SK-N-SH (cell line): ENCODE measurements at regions not wholly inside any gene's neighbourhood (a gene's known extent, or its start where the extent isn't known, plus 50 kb on each side); places are given as distances from the start of the nearest gene placed in this dataset.

Source experiments
- CTCF ChIA-PET: fragments of 300-600, 350-600 bp; formaldehyde crosslinking; extraction: SDS; loops from one replicate; lab custom pipeline; 2021; lab: Yijun Ruan, JAX
- POLR2A ChIA-PET: fragments of 350-600 bp; sonication (Branson Sonifier 250); formaldehyde crosslinking; extraction: SDS; loops from one replicate; lab custom pipeline; 2020; ENCODE audit warnings: antibody characterized with exemption, inconsistent platforms; lab: Yijun Ruan, JAX
- DNase-seq: peaks from one replicate; pipeline ENCODE4 v3.0.0; 2012
- H2AFZ ChIP-seq: fragments of 200-600 bp; sonication (generic); 2 replicates; pipeline ENCODE4 v1.8.1; 2016; ENCODE audit warnings: antibody characterized with exemption, mild to moderate bottlenecking, low read depth
- H3F3A ChIP-seq: fragments of 200-600 bp; sonication (generic); replicated peaks from 2 replicates; pipeline ENCODE3; 2016; ENCODE audit warnings: antibody characterized with exemption, mild to moderate bottlenecking; ENCODE audit not compliant: insufficient read depth
- H3K27ac ChIP-seq, 2 experiments: fragments of 200-500 bp in 1 of 2; fragments of 200-600 bp in 1 of 2; sonication (Bioruptor generic) in 1 of 2; sonication (generic), shearing (Covaris generic) in 1 of 2; 2 replicates each; pipeline versions ENCODE4 v1.5.1 to v1.6.1; 2014 to 2016; ENCODE audit warnings: low read depth in 2 of 2, inconsistent platforms in 1 of 2, low read length in 1 of 2, mild to moderate bottlenecking in 1 of 2, mixed read lengths in 1 of 2
- H3K27me3 ChIP-seq: fragments of 200-600 bp; sonication (generic), shearing (Covaris generic); 2 replicates; pipeline ENCODE4 v1.6.1; 2016; ENCODE audit warnings: mixed run types; ENCODE audit not compliant: insufficient read depth
- H3K36me3 ChIP-seq, 2 experiments: fragments of 200-500 bp in 1 of 2; fragments of 200-600 bp in 1 of 2; sonication (Bioruptor generic) in 1 of 2; sonication (generic) in 1 of 2; replicated peaks in 1 of 2; 2 replicates each; pipeline versions ENCODE3 to v1.5.1; 2014 to 2016; ENCODE audit warnings: low read length in 1 of 2, mild to moderate bottlenecking in 1 of 2; ENCODE audit not compliant: insufficient read depth in 2 of 2, control insufficient read depth in 1 of 2
- H3K4me1 ChIP-seq, 2 experiments: fragments of 200-500 bp in 1 of 2; fragments of 200-600 bp in 1 of 2; sonication (Bioruptor generic) in 1 of 2; sonication (generic), shearing (Covaris generic) in 1 of 2; 2 replicates each; pipeline versions ENCODE4 v1.5.1 to v1.6.1; 2014 to 2016; ENCODE audit warnings: low read depth in 1 of 2, low read length in 1 of 2, mixed run types in 1 of 2; ENCODE audit not compliant: insufficient read depth in 2 of 2, control insufficient read depth in 1 of 2
- H3K4me2 ChIP-seq: fragments of 200-600 bp; sonication (generic), shearing (Covaris generic); 2 replicates; pipeline ENCODE4 v1.6.1; 2017; ENCODE audit warnings: mixed run types
- H3K4me3 ChIP-seq, 2 experiments: fragments of 200-500 bp in 1 of 2; fragments of 200-600 bp in 1 of 2; sonication (Bioruptor generic) in 1 of 2; sonication (generic), shearing (Covaris generic) in 1 of 2; 2 replicates each; pipeline versions ENCODE4 v1.5.1 to v1.8.1; 2014 to 2016; ENCODE audit warnings: low read depth in 2 of 2, inconsistent platforms in 1 of 2, low read length in 1 of 2, mild to moderate bottlenecking in 1 of 2, mixed read lengths in 1 of 2, moderate library complexity in 1 of 2
- H3K79me2 ChIP-seq: fragments of 200-600 bp; sonication (generic); 2 replicates; pipeline ENCODE4 v1.8.1; 2017; ENCODE audit warnings: mild to moderate bottlenecking; ENCODE audit not compliant: insufficient read depth
- H3K9ac ChIP-seq: fragments of 200-600 bp; sonication (generic); 2 replicates; pipeline ENCODE4 v1.6.1; 2017; ENCODE audit warnings: mixed run types
- H3K9me2 ChIP-seq: fragments of 200-600 bp; sonication (generic); 2 replicates; pipeline ENCODE4 v1.6.1; 2017; ENCODE audit warnings: mixed run types
- H3K9me3 ChIP-seq: fragments of 200-600 bp; sonication (generic); 2 replicates; pipeline ENCODE4 v1.6.1; 2017; ENCODE audit warnings: mixed run types, mild to moderate bottlenecking, moderate library complexity
- H4K20me1 ChIP-seq: fragments of 200-600 bp; sonication (generic); 2 replicates; pipeline ENCODE4 v1.6.1; 2017; ENCODE audit warnings: mild to moderate bottlenecking, mixed run types; ENCODE audit not compliant: insufficient read depth
- CHD2 ChIP-seq: fragments of 150-350 bp; IDR thresholded peaks from 2 replicates; pipeline ENCODE4 v1.6.1; 2018; ENCODE audit warnings: low read length; ENCODE audit not compliant: partially characterized antibody
- EP300 ChIP-seq, 2 experiments: IDR thresholded peaks; 2 replicates each; pipeline versions ENCODE4 v1.4.0 to v1.6.1; 2012; ENCODE audit warnings: borderline replicate concordance in 1 of 2, low read depth in 1 of 2, low read length in 1 of 2
- FOSL2 ChIP-seq: IDR thresholded peaks from 2 replicates; pipeline ENCODE4 v1.4.0; 2012; ENCODE audit warnings: low read depth, mild to moderate bottlenecking, moderate library complexity, borderline replicate concordance
- GABPA ChIP-seq: IDR thresholded peaks from 2 replicates; pipeline ENCODE4 v1.4.0; 2012; ENCODE audit warnings: low read depth, mild to moderate bottlenecking
- GATA2 ChIP-seq: sonication (generic); formaldehyde crosslinking; IDR thresholded peaks from 2 replicates; pipeline ENCODE4 v1.5.0; 2020; ENCODE audit warnings: mild to moderate bottlenecking, missing genetic modification reagents
- MEF2A ChIP-seq: IDR thresholded peaks from 2 replicates; pipeline ENCODE4 v1.4.0; 2012; ENCODE audit warnings: low read depth, borderline replicate concordance
- MXI1 ChIP-seq: IDR thresholded peaks from 2 replicates; pipeline ENCODE4 v1.6.1; 2012; ENCODE audit warnings: mild to moderate bottlenecking, low read depth, low read length, improper control_type of control experiment
- NFIC ChIP-seq: IDR thresholded peaks from 2 replicates; pipeline ENCODE4 v1.4.0; 2012; ENCODE audit warnings: borderline replicate concordance
- NRF1 ChIP-seq: IDR thresholded peaks from 2 replicates; pipeline ENCODE4 v1.6.1; 2012; ENCODE audit warnings: low read depth, mild to moderate bottlenecking, low read length
- PBX3 ChIP-seq: IDR thresholded peaks from 2 replicates; pipeline ENCODE4; 2012
- REST ChIP-seq: IDR thresholded peaks from 2 replicates; pipeline ENCODE4 v1.6.1; 2012; ENCODE audit warnings: mild to moderate bottlenecking, low read depth, low read length, moderate library complexity
- RXRA ChIP-seq: IDR thresholded peaks from 2 replicates; pipeline ENCODE4 v1.4.0; 2012; ENCODE audit warnings: low read depth, mild to moderate bottlenecking, borderline replicate concordance
- TAF1 ChIP-seq: IDR thresholded peaks from 2 replicates; pipeline ENCODE4 v1.6.1; 2012; ENCODE audit warnings: low read depth, mild to moderate bottlenecking, low read length, moderate library complexity, borderline replicate concordance
- WGBS: methylation state at CpG from one replicate; pipeline ENCODE4 v1.1.6; 2017; ENCODE audit warnings: low lambda C conversion rate; 5-methylcytosine and 5-hydroxymethylcytosine counted together

- no peaks in the 10 kb centered on the region for H3F3A ChIP-seq
- no peak overlapping the region for H2AFZ ChIP-seq
- TF ChIP-seq NRF1 (no peak), CHD2 (no peak), REST (no peak), GATA2 (CRISPR knock-in tag) (no peak), MXI1 (no peak), GABPA (no peak), NFIC (no peak), MEF2A (no peak), PBX3 (no peak), RXRA (no peak), FOSL2 (no peak), EP300 (IDR thresholded peaks at IDR 0.05; ENCODE audit: borderline replicate concordance in 1 of 2, low read depth in 1 of 2, low read length in 1 of 2) (no peak)
- no peak overlapping the region for H3K9ac ChIP-seq
- no peaks in the 10 kb centered on the region for H3K27me3 ChIP-seq
- no peak overlapping the region for H3K4me2 ChIP-seq
- no peaks in the 10 kb centered on the region for H3K79me2 ChIP-seq
- H3K9me3 ChIP-seq: no peaks in the 10 kb centered on the region
- H3K4me3 ChIP-seq: no peak overlapping the region
- H3K4me1 ChIP-seq: peaks cover 0 to 10% of the 10 kb centered on the region in 2 experiments; a peak in 1 of 4 replicates
- DNase-seq: peak; percentile 36
- ChIA-PET CTCF (interaction anchor here (1.3 kb wide), 2 partner anchors 16 to 21 kb away, joined by 3 read pairs; no protein-coding TSS in a partner anchor), POLR2A (no interaction called here)
- WGBS: 20% methylated on average over 3 of the region's 3 CpGs
- H4K20me1 ChIP-seq: no peaks in the 10 kb centered on the region
- no peaks in the 10 kb centered on the region for H3K36me3 ChIP-seq
- H3K9me2 ChIP-seq: no peaks in the 10 kb centered on the region
- peak overlapping the region in 1 of 2 experiments; percentile 34; a peak in 1 of 4 replicates for H3K27ac ChIP-seq
These were observed 298.1 kb downstream of the TFAP2B start for GRCh38 chr6:51116723-51117122.

DNA sequence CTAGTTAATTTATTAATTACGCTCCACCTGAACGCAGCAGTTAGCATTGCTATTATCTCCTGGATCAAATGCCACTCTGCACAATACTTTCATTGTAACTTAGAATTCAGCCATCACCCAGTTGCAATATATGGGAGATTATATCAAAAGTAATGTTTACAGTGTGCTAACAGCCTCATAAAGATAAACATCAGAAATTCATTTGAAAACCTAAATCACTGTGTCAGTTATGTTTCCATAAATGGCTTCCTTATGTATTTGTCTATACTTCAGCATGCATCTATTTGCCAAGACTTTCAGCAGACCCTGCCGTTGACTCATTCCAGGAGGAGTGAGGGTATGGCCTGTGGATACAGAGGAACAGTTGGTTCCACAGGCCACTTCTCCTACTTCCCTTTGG is 300.1 kb downstream of the TFAP2B start:
- POLR2A ChIA-PET: no interaction called here
- H3K4me3 ChIP-seq: no peak overlapping the region
- CTCF ChIA-PET: no interaction called here
- no peaks in the 10 kb centered on the region for H3K79me2 ChIP-seq
- no peak overlapping the region for H3K9ac ChIP-seq
- peaks cover 0 to 10% of the 10 kb centered on the region in 2 experiments; a peak in 1 of 4 replicates for H3K4me1 ChIP-seq
- no peaks in the 10 kb centered on the region for H3K9me2 ChIP-seq
- no peaks in the 10 kb centered on the region for H3F3A ChIP-seq
- no peaks in the 10 kb centered on the region for H3K27me3 ChIP-seq
- H3K27ac ChIP-seq: no peak overlapping the region; a peak in 1 of 4 replicates
- DNase-seq: no peak
- H3K36me3 ChIP-seq: no peaks in the 10 kb centered on the region
- TF ChIP-seq GATA2 (CRISPR knock-in tag) (0 out of 2 replicates have a peak, but pooled peaks have one; percentile 22), TAF1 (no peak)
- no peak overlapping the region for H2AFZ ChIP-seq
- WGBS: 35% methylated on average over 3 of the region's 3 CpGs
- H4K20me1 ChIP-seq: no peaks in the 10 kb centered on the region
- no peaks in the 10 kb centered on the region for H3K9me3 ChIP-seq
- H3K4me2 ChIP-seq: no peak overlapping the region
